Stimulated activated CD8-positive, alpha-beta memory T cell treated with anti-CD3 and anti-CD28 coated beads, Interleukin-7, amount 100 ng/mL, for 4 hours (primary cell): ENCODE measurements at regions not wholly inside any gene's neighbourhood (a gene's known extent, or its start where the extent isn't known, plus 50 kb on each side); places are given as distances from the start of the nearest gene placed in this dataset.

Source experiments
- DNase-seq, 2 donors: peaks; one replicate each; pipeline ENCODE4 v3.0.0-alpha.2; 2020; ENCODE audit warnings: low read depth in 2 of 2

GRCh38 chr10:111506266-111507034, 429.6 kb downstream of the ADRA2A start:
- DNase-seq: no peak

GRCh38 chr10:111511751-111512150, 434.9 kb downstream of the ADRA2A start:
- no peak for DNase-seq

- no peak for DNase-seq
Observed at GRCh38 chr10:111515264-111515663, 438.4 kb downstream of the ADRA2A start.

DNA sequence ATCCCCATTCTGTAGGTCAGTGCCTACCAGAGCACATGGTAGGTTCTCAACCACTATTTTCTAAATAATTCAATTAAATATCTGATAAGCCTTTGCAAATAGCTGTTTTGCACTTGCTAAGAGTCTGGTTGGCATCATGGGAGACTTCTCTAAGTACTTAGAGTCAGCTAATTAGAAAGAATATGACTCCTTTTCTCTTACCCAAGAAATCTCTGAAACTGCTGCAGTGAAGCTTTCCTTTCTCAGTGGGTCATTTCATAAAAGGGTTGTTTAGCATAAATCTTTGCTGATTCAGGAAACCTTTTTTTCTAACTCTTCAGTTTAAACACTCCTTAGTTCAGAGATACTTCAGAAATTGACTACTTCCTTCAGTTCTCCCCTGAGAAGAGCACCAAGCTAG, 438.9 kb downstream of the ADRA2A start:
- no peak for DNase-seq

DNA sequence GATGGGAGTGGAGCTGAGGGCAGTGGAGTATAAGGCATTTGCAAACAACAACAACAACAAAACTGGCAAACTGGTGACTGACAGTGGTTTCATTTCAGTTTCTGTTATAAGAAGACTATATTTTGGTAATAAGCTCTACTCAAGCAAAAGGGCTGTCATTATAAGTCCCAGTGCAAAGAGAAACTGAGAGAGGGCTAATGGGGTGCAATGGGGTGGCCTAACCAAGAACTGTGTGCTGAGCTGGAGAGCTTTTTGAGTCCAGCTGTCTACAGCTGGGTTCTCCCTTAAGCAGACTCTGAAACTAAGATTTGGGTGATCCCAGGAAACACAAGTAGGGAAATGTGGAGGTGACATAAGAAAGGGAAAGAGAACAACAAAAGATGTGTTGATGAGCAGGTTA, 439.3 kb downstream of the ADRA2A start:
- DNase-seq: no peak

GRCh38 chr10:111522141-111522540, 445.3 kb downstream of the ADRA2A start:
- no peak for DNase-seq

DNA sequence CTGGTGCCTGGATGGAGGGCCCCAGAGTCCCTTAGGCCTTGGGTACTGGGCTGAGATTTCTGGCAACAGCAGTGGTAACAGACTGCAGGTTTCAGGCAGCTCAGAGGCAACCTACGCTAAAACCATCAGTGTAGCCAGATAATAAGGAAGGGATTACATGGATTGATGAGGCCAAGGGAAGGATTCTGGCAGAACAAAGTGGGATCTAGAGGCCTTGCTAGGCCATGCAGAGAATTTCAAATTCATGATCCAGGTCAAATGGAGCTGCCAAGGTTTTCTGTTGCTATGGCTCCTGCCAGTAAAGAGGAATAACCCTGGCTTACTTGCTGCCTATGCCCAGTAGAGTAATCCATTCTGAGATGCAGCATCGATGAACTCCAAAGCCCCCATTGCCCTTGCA, 445.7 kb downstream of the ADRA2A start:
- DNase-seq: no peak

DNA sequence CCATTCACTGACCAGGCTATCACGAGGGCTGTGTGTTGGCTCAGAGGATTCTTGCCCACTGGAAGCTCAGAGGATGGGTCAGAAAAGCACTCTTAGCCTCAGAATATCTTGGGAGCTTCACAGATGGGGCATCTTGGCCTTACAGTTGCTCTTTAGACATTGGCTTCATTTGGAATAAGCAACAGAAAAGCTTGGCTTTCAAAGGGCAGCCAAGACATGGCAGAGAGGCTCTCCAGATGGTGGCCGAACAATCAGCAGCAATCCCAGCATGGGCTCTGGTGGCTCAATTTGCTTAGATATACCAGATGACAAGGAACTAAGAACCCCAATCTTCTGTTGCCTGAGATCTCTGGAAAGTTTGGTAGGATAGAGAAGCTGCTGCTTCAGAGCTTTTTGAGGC, 446.2 kb downstream of the ADRA2A start:
- DNase-seq: no peak

GRCh38 chr10:111524134-111524533, 447.3 kb downstream of the ADRA2A start:
- DNase-seq: no peak

DNA sequence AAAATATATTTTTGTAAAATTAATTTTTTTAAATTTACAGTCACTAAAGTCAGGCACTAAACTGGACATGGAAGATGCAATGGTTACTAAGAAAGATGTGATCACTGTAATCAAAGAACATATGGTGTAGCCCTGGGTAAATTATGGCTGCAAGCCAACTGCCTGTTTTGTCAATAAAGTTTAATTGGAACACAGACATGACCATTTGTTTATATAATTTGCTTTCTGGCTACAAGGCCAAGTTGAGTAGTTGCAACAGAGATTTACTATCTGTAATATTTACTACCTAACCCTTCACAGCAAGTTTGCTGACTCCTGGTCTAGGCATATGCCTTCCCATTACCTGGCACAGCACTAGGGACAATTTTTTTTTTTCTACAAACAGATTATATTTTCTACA, 448.9 kb downstream of the ADRA2A start:
- no peak for DNase-seq

DNA sequence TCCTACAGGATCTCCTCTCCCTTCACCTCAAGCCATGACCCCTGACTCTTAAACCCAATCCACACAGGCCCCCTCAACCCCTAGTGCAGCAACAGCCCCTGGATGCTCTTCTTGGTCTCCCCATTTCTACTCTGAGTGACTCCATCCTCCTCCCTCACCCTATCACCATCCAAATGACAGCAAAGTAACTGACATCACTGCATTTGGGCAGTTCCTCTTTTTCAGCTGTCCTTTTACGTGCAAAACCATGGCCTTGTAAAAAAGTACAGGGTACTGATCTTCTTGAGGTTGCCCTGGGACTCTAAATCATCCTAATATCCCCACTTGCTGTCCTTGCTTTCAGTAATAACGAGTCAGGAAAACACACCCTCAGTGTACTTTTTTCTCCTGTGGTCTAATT, 454.9 kb downstream of the ADRA2A start:
- no peak for DNase-seq

DNA sequence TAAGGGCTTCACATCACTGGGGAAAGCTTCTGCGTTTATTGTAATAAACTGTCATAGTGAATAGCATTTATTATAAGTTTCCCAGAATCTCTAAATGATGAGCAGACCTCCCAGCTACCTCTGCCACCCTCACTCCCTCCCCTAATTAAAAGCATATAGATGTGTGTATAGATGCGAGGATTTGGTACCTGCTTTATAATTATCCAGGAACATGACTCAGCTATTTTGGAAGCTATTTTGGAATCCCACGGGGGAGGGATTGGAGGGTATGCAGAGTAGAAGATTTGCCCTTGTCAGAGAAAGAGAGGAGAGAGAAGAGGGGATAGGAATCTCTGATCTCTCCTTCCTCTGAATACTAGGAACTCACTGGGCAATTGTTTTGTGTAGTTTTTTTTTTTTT, 455.3 kb downstream of the ADRA2A start:
- DNase-seq: no peak

GRCh38 chr10:111539246-111539645, 462.4 kb downstream of the ADRA2A start:
- no peak for DNase-seq

DNA sequence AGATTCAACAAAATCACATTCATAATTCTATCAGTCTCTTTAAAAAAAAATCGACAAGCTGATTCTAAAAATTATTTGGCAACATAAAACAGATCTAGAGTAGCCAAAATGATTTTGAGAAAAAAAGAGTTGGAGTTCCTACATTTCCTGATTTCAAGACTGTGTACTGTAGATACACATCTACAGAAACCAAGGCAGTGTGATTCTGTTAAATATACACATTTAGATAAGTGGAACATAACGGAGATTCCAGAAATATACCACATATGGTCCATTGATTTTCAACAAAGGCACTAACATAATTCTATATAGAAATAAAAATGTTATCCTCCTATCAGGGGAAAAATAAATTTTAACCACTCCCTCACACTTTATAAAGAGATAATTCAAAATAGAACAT, 467.0 kb downstream of the ADRA2A start:
- DNase-seq: no peak

DNA sequence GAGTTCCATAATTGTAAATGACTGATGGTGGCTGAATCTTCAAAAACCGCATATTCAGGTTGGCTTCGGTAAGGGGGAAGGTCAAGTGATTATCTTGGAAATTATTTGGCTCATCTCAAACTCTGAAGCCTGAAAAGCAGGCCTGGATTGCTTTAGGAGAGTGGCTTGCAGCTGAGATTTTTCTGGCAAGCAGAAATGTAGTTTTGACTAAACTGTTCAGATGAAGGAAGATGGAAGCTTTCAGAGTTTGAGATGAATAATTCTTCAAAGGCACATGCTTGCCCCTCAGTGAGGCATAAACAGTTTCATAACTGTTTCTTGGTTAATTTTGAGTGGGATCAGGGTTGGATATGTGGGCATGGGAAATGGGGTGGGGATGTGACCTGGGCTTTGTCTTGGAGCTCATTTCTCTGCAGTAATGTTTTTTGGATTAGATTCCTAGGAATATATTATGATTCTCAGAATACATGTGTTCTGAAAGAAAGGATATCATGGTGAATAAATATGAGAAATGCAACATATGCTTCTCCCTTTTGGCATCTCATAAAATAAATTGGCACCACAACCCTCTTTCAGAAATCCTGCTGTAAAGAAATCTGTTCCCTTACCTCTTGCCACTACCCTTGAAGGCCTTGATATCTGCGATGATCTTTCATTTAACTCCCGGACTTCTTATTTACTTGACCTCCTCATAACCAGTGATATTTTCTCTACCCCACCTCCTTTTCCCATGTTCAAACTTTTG, 469.2 kb downstream of the ADRA2A start:
- DNase-seq: no peak

GRCh38 chr10:111548084-111548726, 471.4 kb downstream of the ADRA2A start:
- no peak for DNase-seq

- no peak for DNase-seq
Observed at GRCh38 chr10:111551001-111551400, 474.2 kb downstream of the ADRA2A start.

DNA sequence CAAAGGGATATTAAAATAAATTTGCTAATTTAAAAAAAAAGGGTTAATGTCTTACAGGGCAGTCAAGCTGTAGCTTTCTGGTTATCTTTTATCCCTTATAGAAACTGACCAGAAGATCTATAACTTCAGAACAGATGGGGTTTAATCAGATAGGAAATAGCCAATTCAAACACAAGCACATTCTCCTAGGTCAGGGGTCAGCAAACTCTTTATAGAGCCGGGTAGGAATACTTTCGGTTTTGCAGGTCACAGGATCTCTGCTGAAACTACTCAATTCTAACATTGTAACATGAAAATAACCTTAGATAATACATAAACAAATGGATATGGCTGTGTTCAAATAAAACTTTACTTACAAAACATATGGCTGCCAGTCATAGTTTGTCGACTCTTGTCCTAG, 479.8 kb downstream of the ADRA2A start:
- no peak for DNase-seq

DNA sequence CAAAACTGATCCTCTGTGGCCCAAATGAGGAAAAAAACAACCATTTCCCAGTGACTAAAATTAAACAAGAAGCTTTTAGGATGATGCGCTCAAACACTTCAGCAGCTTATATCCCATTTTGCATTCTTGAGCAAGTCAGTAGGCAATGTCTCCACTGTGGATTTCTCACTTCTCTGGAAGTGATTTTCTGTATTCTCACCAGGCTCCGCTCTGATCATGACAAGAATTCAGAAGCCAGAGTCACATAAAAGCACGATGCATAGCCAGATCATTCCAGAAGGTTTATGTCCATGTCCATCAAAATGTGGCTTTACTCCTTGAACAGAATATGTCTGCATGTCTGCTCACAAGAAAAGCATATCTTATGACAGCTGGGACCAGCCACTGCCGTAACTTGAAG, 481.4 kb downstream of the ADRA2A start:
- no peak for DNase-seq

- DNase-seq: no peak
Observed at GRCh38 chr10:111560027-111560426, 483.2 kb downstream of the ADRA2A start.

DNA sequence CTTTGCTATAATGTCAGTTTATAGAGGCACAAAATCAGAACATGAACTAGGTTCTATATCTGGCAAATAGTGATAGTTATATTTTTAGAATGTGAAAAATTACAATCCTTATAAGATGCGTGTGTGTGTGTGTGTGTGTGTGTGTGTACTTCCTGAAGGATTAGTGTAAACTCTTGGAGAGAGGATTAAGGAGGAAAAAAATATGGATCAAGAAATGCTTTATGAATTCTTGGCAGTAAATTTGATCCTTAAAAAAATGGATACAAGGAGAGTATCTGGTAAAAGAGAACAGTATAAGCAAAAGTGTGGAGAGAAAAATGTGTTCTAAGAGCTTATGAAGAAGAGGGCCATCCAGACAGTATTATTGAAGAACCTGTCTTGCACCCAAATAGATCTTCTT, 484.3 kb downstream of the ADRA2A start:
- no peak for DNase-seq

DNA sequence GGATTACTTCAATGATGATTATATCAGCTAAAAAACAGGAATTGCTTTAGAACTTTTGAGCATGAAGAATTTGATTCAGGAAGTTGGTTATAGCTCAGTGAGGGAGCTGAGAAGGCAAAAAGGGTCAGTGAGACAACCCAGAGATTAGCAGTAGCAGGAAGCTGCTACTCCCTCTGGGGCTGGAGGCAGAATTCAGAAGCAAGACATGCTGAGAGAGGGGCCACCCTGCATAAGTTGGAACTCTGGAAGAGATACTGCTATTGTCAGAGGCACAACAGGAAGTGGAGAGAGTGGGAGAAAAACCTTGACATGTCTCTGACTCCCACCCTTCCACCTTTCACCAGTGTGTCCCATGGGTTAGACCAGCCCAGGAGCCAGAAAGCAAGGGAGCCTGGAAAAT, 488.7 kb downstream of the ADRA2A start:
- DNase-seq: no peak

GRCh38 chr10:111578076-111578475, 501.2 kb downstream of the ADRA2A start:
- no peak for DNase-seq
